DND-41 (cell line): ENCODE measurements at regions not wholly inside any gene's neighbourhood (a gene's known extent, or its start where the extent isn't known, plus 50 kb on each side); places are given as distances from the start of the nearest gene placed in this dataset.

Source experiments
- CTCF ChIP-seq: IDR thresholded peaks from 2 replicates; pipeline ENCODE4 v1.5.1; 2012; ENCODE audit warnings: borderline replicate concordance, low read length, moderate library complexity, mild to moderate bottlenecking; ENCODE audit not compliant: poor library complexity, severe bottlenecking; ENCODE audit errors: extremely low read depth
- EZH2 ChIP-seq: IDR thresholded peaks from 3 replicates; pipeline ENCODE4 v1.6.1; 2012; ENCODE audit warnings: borderline replicate concordance, low read depth, mild to moderate bottlenecking, moderate library complexity, low read length, inconsistent platforms; ENCODE audit not compliant: severe bottlenecking

GRCh38 chrX:147494365-147494764 lies 417.4 kb upstream of the FMR1 start:
- no peak for TF ChIP-seq CTCF
- TF ChIP-seq EZH2: no peak
